ENCODE measurements at regions not wholly inside any gene's neighbourhood (a gene's known extent, or its start where the extent isn't known, plus 50 kb on each side); places are given as distances from the start of the nearest gene placed in this dataset.

DNA sequence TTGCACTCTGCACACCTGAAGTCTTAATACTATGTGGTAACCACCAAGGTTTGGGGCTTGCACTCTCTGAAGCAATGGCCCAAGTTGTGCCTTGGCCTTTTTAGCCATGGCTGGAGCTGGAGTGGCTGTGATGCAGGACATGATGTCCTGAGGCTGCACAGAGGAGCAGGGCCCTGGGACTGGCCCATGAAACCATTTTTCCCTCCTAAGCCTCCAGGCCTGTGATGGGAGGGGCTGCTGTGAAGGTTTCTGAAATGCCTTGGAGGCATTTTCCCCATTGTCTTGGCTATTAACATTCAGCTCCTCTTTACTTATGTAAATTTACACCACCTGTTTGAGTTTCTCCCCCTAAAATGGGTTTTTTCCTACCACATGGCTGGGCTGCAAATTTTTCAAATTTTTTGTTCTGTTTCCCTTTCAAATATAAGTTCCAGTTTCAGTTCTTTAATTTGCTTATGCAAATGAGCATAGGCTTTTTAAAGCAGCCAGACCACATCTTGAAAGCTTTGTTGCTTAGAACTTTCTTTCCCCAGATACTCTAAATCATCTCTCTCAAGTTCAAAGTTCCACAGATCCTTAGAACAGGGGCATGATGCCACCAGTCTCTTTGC is 237.4 kb upstream of the DMAC1 start:
- TF ChIP-seq, protein P1, sequence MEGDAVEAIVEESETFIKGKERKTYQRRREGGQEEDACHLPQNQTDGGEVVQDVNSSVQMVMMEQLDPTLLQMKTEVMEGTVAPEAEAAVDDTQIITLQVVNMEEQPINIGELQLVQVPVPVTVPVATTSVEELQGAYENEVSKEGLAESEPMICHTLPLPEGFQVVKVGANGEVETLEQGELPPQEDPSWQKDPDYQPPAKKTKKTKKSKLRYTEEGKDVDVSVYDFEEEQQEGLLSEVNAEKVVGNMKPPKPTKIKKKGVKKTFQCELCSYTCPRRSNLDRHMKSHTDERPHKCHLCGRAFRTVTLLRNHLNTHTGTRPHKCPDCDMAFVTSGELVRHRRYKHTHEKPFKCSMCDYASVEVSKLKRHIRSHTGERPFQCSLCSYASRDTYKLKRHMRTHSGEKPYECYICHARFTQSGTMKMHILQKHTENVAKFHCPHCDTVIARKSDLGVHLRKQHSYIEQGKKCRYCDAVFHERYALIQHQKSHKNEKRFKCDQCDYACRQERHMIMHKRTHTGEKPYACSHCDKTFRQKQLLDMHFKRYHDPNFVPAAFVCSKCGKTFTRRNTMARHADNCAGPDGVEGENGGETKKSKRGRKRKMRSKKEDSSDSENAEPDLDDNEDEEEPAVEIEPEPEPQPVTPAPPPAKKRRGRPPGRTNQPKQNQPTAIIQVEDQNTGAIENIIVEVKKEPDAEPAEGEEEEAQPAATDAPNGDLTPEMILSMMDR (IDR thresholded peaks at IDR 0.05), result no peak
- DNase-seq (ENCODE audit: low spot score), result no peak
- Histone ChIP-seq H3K27ac (no peak overlapping the region), H3K4me3 (no peak overlapping the region)

DNA sequence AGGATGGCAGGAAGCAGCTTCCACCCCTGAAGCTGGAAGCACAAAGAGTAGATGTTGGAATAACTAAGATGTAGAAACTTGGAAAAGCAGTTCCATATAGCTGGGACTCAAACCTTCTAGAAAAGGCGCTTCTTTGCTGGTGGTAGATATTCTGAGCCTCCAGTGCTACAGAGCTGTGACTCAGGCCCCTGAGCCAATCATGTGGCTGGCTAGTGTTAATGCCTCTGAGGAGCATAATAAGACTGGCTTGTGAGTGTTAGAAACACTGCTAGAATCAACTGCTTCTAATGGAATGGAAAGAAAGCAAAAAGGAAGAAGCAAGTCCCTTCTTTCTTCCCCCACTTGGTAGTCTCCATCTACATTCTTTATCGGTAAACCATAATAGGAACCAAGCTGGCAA is 234.2 kb upstream of the DMAC1 start:
- TF ChIP-seq, protein P1 (IDR thresholded peaks at IDR 0.05), result no peak
- DNase-seq (ENCODE audit: low spot score), result no peak
- Histone ChIP-seq H3K4me3 (no peak overlapping the region), H3K27ac (no peak overlapping the region)

DNA sequence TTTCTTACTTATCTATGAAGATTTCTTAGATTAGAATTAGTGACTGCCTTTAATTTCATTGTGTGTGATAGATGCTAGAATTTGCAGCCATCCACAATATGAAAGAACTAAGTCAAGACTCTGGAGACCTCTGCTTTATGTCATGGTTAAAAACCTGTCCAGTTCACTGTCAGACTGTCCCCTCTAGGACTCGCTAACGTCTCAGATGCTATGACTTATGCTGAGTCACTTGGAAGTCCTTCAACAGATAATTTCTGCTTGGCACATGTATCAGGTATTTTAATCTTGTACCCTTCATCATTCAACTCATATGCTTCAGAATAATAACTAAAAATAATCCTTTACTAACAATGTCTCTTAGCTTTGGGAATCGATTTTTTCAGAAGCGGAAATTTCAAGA is 230.5 kb upstream of the DMAC1 start:
- Histone ChIP-seq H3K27ac (no peak overlapping the region), H3K4me3 (no peak overlapping the region)
- TF ChIP-seq, protein P1 (IDR thresholded peaks at IDR 0.05), result no peak
- no peak for DNase-seq (ENCODE audit: low spot score)

DNA sequence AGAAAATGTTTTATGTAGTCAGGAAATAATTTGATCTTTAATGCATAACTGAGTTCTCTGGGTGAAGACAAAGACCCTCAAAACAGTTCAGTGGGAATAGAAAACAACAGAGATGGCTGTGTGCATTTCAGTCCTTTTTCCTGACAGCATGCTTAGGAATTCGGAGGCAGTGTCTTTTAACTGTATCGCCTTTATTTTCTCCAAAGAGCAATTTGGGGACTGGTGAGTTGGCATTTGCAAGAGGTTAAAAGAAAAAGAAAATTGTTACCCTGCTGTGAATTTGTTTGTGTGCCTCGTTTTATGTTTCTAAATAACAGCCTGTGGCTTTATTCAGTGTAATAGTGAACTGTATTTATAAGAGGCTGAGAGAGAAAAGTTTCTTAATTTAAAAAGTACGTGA is 227.8 kb upstream of the DMAC1 start:
- TF ChIP-seq, protein P1 (IDR thresholded peaks at IDR 0.05), result no peak

DNA sequence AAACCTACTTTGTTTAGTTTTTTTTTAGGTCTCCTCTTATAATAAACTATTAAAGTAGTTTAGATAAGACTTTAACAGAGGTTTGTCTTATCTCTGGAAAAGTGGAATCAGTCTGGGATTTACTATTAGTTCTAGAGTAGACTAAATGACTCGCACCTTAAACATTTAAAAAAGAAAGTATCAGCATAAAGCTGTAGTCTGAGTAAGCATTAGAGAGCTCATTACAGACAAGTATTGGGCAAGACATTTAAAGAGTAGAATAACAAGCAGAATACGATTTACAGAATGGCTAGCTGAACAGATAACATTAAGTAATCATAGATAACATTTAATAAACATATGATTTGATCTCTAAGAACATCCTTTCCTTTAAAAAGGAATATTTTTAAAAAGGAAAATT is 226.0 kb upstream of the DMAC1 start:
- H3K27ac ChIP-seq, result no peak overlapping the region
- TF ChIP-seq, protein P1 (IDR thresholded peaks at IDR 0.05), result no peak
- DNase-seq (ENCODE audit: low spot score), result no peak
- no peak overlapping the region for H3K4me3 ChIP-seq

More for the DNA sequence above, 227.8 kb upstream of the DMAC1 start:
- Histone ChIP-seq H3K27ac (no peak overlapping the region), H3K4me3 (no peak overlapping the region)
- DNase-seq (ENCODE audit: low spot score), result no peak

DNA sequence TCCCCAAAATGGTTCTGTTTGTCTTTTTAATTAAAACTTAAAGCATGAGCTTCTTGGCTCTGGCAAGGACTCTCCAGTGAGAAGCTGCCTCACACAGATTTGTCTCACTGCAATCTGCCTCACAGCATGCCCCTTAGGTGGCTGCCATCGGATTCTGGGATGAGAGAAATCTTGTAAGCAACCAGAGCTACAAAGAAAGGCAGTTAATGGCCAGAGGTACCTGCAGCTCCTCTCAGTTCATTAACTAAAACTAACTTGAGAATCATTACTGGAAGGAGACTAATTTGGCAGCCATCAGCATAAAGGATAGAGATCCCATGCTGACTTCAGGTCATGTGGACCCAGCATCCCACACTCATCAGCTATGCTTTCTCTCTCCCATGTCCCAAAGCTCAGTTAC is 220.6 kb upstream of the DMAC1 start:
- DNase-seq (ENCODE audit: low spot score), result no peak
- H3K27ac ChIP-seq, result no peak overlapping the region
- no peak overlapping the region for H3K4me3 ChIP-seq
- TF ChIP-seq, protein P1 (IDR thresholded peaks at IDR 0.05), result no peak

DNA sequence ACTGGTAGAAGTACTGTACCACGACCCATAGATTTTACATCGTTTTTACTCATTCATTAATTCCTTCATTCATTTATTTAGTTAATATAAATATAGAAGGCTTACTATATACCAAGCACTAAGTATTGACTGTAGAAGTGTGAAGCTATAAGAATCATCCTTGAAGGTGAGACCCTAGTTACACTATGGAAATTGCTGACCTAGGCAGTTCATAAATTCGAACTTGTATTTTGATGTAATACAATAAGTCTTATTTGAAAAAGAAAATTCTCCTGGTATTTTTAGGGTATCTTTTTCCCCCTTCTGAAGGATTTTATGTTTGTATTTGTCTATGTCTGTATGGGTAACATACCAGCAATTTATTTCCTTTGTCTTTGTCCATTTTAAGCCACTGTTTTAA is 220.1 kb upstream of the DMAC1 start:
- no peak overlapping the region for H3K4me3 ChIP-seq
- H3K27ac ChIP-seq, result no peak overlapping the region
- TF ChIP-seq, protein P1 (IDR thresholded peaks at IDR 0.05), result no peak
- no peak for DNase-seq (ENCODE audit: low spot score)

Data from coronary artery (tissue), 2 donors.